Spinal cord (tissue), 9 donors: ENCODE measurements at regions not wholly inside any gene's neighbourhood (a gene's known extent, or its start where the extent isn't known, plus 50 kb on each side); places are given as distances from the start of the nearest gene placed in this dataset.

Source experiments
- DNase-seq, 6 donors: peaks; one replicate each; pipeline versions ENCODE4 v3.0.0 to v3.0.0-alpha.2; 2013 to 2015; ENCODE audit warnings: low spot score in 6 of 6, low read depth in 4 of 6
- H3K27ac ChIP-seq: one replicate; pipeline ENCODE4 v1.5.1; 2013; ENCODE audit warnings: low read depth, low read length, control low read depth
- H3K27me3 ChIP-seq: one replicate; pipeline ENCODE4 v1.6.1; 2013; ENCODE audit warnings: low read length; ENCODE audit not compliant: control insufficient read depth, insufficient read depth
- H3K36me3 ChIP-seq: one replicate; pipeline ENCODE4 v1.6.1; 2013; ENCODE audit warnings: low read length; ENCODE audit not compliant: control insufficient read depth, insufficient read depth
- H3K4me1 ChIP-seq: one replicate; pipeline ENCODE4 v1.6.1; 2013; ENCODE audit warnings: low read length; ENCODE audit not compliant: control insufficient read depth, insufficient read depth
- H3K4me3 ChIP-seq: one replicate; pipeline ENCODE4 v1.5.1; 2013; ENCODE audit warnings: low read depth, low read length, control low read depth
- H3K9me3 ChIP-seq: one replicate; pipeline ENCODE4 v1.6.1; 2013; ENCODE audit warnings: low read length; ENCODE audit not compliant: control insufficient read depth, insufficient read depth
- WGBS: methylation state at CpG from one replicate; pipeline ENCODE4 v1.1.5; 2013; ENCODE audit warnings: missing lambda C conversion rate; ENCODE audit not compliant: insufficient coverage; 5-methylcytosine and 5-hydroxymethylcytosine counted together
- donor health status: healthy.

DNA sequence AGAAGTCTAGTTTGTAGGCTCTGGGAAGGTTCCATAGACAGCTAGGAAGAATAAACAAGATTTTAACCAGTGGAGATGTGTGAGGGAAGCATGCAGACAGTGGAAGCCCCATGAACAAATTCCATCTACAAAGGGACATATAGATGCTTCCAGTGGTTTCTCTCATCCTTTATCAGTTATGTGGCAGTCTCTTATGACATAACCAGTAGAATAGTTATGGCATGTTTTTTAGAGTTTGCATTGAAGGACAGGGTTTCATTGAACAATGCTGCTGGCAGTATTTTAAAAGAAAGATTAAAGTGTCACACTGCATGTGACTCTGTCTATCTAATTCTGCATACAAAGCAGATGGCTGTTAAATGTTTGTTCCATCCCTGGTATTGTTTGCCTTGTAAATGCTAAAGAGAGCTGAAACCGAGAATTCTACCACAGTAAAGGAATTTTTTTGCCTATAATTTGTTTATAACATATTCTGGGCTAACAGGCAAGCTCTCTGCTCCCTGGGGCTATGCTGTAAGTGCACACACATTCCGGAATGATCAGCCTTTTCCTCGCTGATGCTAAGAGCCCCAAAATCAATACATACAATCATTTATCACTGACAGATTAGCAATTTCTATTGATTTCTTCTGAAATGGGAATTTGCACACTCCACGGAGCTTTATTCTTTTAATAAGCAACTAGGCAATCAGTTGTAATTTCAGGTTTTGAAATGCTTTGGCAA, 76.8 kb upstream of the PELI1 start:
- Histone ChIP-seq H3K4me1 (no peaks in the 10 kb centered on the region), H3K27me3 (no peaks in the 10 kb centered on the region), H3K9me3 (no peaks in the 10 kb centered on the region), H3K27ac (no peak overlapping the region), H3K4me3 (no peak overlapping the region), H3K36me3 (no peaks in the 10 kb centered on the region)
- DNase-seq = peak in 1 of 6 donors; percentile 38
- WGBS = 20% methylated on average over 1 of the region's 4 CpGs

DNA sequence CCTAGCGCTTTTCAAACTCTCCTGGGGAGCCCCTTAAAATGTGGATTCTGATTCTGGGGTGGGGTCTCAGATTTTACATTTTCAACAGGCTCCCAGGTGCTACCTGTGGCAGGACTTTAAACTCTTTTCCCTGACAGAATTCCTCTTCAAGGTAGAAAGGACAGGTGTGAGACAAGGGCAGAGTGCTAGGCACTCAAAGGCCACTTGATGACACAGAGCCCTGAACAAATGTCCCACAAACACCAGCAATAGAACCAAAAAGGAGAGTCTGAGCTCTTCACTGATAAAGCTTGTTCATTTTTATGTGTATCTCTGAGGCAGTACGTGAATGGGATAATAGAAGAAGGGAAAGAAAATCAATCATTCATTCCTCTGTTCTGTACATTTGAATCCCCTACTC, 77.7 kb upstream of the PELI1 start:
- Histone ChIP-seq H3K4me3 (no peak overlapping the region), H3K27ac (peak overlapping the region; percentile 6)
- no CpG with 5 or more reads among the region's 2 CpGs for WGBS

DNA sequence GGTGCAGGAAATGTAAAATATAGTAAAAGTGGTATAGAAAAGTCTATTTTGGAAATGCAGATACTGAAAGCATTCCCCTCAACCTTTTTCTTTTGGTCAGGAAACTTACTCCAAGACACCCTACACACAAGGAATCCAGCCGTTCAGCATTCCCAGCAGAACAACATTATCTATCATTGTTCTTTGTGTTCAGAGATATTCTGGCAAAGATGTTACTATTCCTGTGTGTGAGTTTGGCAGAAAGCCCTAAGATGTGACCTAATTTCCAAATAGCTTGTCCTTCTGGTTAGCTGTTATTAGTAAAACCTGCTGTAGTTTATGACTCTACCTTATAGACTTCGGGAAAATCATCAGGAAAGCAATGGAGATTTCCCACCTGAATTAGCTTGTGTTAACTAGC, 78.1 kb upstream of the PELI1 start:
- no peaks in the 10 kb centered on the region for H3K9me3 ChIP-seq
- peak overlapping the region; percentile 6 for H3K27ac ChIP-seq
- H3K4me3 ChIP-seq = no peak overlapping the region
- no peaks in the 10 kb centered on the region for H3K4me1 ChIP-seq
- DNase-seq = peak in 3 of 6 donors; percentile 17 to 76 (median 70)
- WGBS = no CpG with 5 or more reads among the region's 2 CpGs
- H3K27me3 ChIP-seq = no peaks in the 10 kb centered on the region
- no peaks in the 10 kb centered on the region for H3K36me3 ChIP-seq

More for the DNA sequence above, 77.7 kb upstream of the PELI1 start:
- DNase-seq = no peak
- no peaks in the 10 kb centered on the region for H3K9me3 ChIP-seq
- no peaks in the 10 kb centered on the region for H3K27me3 ChIP-seq
- H3K36me3 ChIP-seq = no peaks in the 10 kb centered on the region
- H3K4me1 ChIP-seq = no peaks in the 10 kb centered on the region

DNA sequence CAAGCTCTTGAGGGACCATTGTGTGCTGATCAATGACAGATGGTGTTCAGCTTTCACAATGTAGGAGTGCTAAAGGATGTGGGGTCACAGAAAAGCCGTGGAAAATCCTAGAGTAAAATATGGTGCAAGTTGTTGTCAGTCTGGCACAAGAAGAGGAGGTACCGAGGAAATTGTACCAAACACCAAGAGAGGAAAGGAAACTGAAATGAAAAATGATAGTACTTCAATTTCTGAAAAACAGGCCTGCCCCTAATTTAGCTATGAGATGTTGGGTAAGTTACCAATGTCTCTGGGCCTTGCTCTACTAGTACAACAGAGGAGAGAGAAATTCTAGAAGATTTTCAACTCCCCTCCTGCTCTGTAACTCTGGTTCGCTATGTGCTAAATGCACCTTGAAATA, 78.8 kb upstream of the PELI1 start:
- no peak overlapping the region for H3K27ac ChIP-seq
- no peaks in the 10 kb centered on the region for H3K9me3 ChIP-seq
- H3K27me3 ChIP-seq = no peaks in the 10 kb centered on the region
- WGBS = 33% methylated on average over 1 of the region's 3 CpGs
- H3K4me1 ChIP-seq = peaks cover 1% of the 10 kb centered on the region
- no peak for DNase-seq
- no peaks in the 10 kb centered on the region for H3K36me3 ChIP-seq
- H3K4me3 ChIP-seq = no peak overlapping the region

DNA sequence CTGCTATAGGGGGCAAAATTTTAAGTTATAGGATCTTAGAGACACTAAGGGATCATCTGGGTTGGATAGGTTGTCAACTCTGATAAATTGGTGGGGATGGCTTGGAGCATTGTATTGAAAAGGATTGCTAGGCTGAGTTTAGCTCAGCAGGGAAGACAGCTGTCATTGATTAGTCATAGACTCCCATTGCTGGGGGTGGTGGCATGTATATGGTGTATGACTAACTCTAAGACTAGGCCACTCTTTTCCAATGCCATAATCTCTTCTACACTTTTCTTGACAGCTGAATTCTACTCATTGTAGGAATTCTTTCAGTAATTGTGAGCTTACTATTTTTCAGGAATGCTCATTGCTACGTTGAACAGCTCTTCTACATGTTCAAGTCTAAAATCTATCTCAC, 81.3 kb upstream of the PELI1 start:
- Histone ChIP-seq H3K9me3 (no peaks in the 10 kb centered on the region), H3K4me3 (no peak overlapping the region), H3K4me1 (peaks cover 6% of the 10 kb centered on the region), H3K27me3 (no peaks in the 10 kb centered on the region), H3K27ac (no peak overlapping the region), H3K36me3 (no peaks in the 10 kb centered on the region)
- no peak for DNase-seq
- WGBS = no CpG with 5 or more reads among the region's 1 CpG

DNA sequence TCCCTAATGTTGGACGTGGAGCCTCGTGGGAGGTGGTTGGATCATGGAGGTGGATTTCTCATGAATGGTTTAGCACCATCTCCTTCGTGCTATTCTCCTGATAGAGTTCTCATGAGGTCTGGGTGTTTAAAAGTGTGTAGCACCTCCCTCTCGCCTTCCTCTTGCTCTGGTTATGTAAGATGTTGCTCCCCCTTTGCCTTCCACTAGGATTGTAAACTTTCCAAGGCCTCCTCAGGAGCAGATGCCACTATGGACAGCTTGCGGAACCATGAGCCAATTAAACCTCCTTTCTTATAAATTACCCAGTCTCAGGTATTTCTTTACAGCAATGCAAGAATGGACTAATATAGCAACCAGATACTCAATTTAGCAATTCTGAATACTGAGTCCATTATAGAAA, 82.4 kb upstream of the PELI1 start:
- no peak for DNase-seq
- Histone ChIP-seq H3K9me3 (no peaks in the 10 kb centered on the region), H3K27ac (no peak overlapping the region), H3K4me1 (peaks cover 6% of the 10 kb centered on the region), H3K27me3 (no peaks in the 10 kb centered on the region), H3K36me3 (no peaks in the 10 kb centered on the region), H3K4me3 (no peak overlapping the region)
- 90% methylated on average over 2 of the region's 5 CpGs for WGBS

DNA sequence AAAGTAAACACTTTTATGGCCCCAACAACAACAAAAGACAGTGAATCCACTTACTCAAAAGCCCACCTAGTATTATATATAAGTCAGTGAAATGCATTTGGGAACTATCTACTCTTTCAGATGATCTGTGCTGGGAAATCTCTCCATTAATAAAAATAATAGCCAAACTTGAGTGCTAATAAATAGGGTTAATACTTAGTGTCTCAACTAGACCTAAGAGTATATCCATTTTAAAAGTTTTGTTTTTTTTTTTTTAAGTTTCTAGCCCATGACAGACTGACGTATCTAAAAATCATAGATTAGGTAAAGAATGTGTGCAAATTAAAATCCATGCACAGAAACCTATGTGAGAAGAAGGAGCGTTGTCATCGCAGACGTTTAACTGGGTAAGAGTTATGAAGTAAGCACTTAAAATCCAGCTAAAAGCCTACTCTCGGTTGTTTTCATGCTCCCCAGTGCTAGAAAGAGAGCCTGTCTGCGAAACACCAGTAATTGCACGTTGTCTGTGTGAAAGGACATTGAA, 83.4 kb upstream of the PELI1 start:
- 2% methylated on average over 6 of the region's 7 CpGs for WGBS
- Histone ChIP-seq H3K27ac (peak overlapping the region; percentile 94), H3K36me3 (no peaks in the 10 kb centered on the region), H3K9me3 (no peaks in the 10 kb centered on the region), H3K4me1 (peaks cover 6% of the 10 kb centered on the region), H3K27me3 (no peaks in the 10 kb centered on the region), H3K4me3 (peak overlapping the region; percentile 47)
- no peak for DNase-seq

DNA sequence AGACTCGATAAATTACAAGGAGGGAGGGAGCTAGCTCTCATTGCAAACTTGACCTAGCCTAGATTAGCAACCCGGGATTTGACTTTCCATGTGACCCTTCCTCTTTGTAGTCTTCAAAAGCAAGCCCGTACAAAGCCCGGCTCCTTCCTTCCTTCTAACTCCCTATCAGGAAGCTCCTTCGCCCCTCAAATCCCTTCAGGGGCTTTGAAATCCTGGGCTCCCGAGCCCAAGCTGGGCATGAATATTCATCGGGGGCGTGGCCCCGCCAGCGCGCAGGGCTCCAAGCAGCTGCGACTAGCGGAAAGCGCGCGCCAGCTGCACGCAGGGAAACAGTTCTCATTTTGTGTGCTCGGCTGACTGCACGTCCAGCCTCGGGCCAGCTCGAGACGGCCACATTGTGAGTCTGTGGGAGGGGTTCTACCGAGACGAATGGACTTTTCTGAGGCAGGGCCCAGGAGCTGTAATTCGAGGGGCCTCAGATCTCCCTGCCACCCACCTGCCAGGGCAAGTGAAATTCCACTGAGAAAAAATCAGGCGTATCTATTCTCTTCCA, 84.0 kb upstream of the PELI1 start:
- Histone ChIP-seq H3K4me1 (peaks cover 6% of the 10 kb centered on the region), H3K9me3 (no peaks in the 10 kb centered on the region), H3K27me3 (no peaks in the 10 kb centered on the region), H3K36me3 (no peaks in the 10 kb centered on the region), H3K27ac (peak overlapping the region; percentile 94), H3K4me3 (peak overlapping the region; percentile 47)
- 0% methylated on average over 22 of the region's 26 CpGs for WGBS
- peak; percentile 74 to 96 (median 82) for DNase-seq

DNA sequence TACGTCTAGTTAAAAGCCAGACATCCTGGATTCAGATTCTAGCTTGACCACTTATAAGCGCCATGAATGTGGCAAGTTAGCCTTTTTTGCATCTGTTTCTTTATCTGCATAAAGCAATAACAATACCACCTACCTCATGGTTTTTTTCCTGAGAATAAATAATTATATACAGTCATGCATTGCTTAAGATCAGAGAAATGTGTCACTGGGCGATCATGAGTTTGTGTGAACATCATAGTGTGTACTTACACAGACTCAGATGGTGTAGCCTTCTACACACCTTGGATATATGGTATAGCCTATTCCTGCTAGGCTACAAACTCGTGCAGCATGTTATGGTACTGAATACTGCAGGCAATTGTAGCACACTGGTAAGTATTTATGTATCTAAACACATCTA, 84.7 kb upstream of the PELI1 start:
- H3K9me3 ChIP-seq = no peaks in the 10 kb centered on the region
- peaks cover 6% of the 10 kb centered on the region for H3K4me1 ChIP-seq
- 50% methylated on average over 1 of the region's 4 CpGs for WGBS
- H3K36me3 ChIP-seq = no peaks in the 10 kb centered on the region
- no peak for DNase-seq
- peak overlapping the region; percentile 94 for H3K27ac ChIP-seq
- H3K27me3 ChIP-seq = no peaks in the 10 kb centered on the region
- H3K4me3 ChIP-seq = no peak overlapping the region

DNA sequence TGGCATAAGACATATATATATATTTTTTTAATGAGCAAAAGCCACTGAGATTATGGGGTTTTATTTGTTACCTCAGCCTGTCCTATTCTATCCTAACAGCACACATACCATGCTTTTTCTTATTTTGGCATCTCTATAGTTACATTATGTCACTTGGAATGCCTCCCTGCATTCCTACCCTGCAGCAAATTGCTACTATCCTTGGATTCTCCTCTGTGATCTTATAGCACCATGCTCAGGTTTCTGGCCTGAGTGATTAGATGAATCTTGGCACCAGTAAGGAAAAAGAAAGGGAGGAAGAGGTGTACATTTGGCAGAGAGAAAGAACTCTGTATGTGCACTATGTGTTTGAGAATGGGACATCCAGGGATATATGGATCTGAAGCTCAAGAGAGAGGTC, 86.3 kb upstream of the PELI1 start:
- DNase-seq = no peak
- no peaks in the 10 kb centered on the region for H3K36me3 ChIP-seq
- no peak overlapping the region for H3K4me3 ChIP-seq
- H3K4me1 ChIP-seq = peaks cover 6% of the 10 kb centered on the region
- H3K27ac ChIP-seq = no peak overlapping the region
- no peaks in the 10 kb centered on the region for H3K9me3 ChIP-seq
- H3K27me3 ChIP-seq = no peaks in the 10 kb centered on the region
